Cerebellar cortex (tissue), 1 donor: ENCODE measurements at regions not wholly inside any gene's neighbourhood (a gene's known extent, or its start where the extent isn't known, plus 50 kb on each side); places are given as distances from the start of the nearest gene placed in this dataset.

ENCODE experiments used
- DNase-seq: peaks from one replicate; pipeline ENCODE4 v3.0.0-alpha.2; 2015; ENCODE audit warnings: low spot score

- no peak for DNase-seq
Observed at GRCh38 chr1:177480741-177481305, 310.1 kb downstream of the BRINP2 start.

GRCh38 chr1:177479600-177479999 is 308.8 kb downstream of the BRINP2 start:
- no peak for DNase-seq

GRCh38 chr1:177476676-177477075 is 305.9 kb downstream of the BRINP2 start:
- peak; percentile 12 for DNase-seq

GRCh38 chr1:177472567-177472966 is 301.8 kb downstream of the BRINP2 start:
- DNase-seq, result no peak

GRCh38 chr1:177471244-177471643 is 300.5 kb downstream of the BRINP2 start:
- DNase-seq, result no peak

GRCh38 chr1:177469519-177469918 is 298.8 kb downstream of the BRINP2 start:
- DNase-seq, result no peak

- DNase-seq, result no peak
Observed at GRCh38 chr1:177466286-177466685, 295.5 kb downstream of the BRINP2 start.

GRCh38 chr1:177464686-177465085 is 293.9 kb downstream of the BRINP2 start:
- no peak for DNase-seq

GRCh38 chr1:177451191-177451590 is 280.4 kb downstream of the BRINP2 start:
- DNase-seq, result no peak

- no peak for DNase-seq
Observed at GRCh38 chr1:177448652-177449357, 278.0 kb downstream of the BRINP2 start.

GRCh38 chr1:177448036-177448615 is 277.4 kb downstream of the BRINP2 start:
- no peak for DNase-seq

GRCh38 chr1:177444997-177445746 is 274.4 kb downstream of the BRINP2 start:
- DNase-seq, result no peak

- no peak for DNase-seq
Observed at GRCh38 chr1:177443003-177443402, 272.2 kb downstream of the BRINP2 start.

- no peak for DNase-seq
Observed at GRCh38 chr1:177442584-177442983, 271.8 kb downstream of the BRINP2 start.

GRCh38 chr1:177441281-177441680 is 270.5 kb downstream of the BRINP2 start:
- no peak for DNase-seq

- no peak for DNase-seq
Observed at GRCh38 chr1:177440821-177441220, 270.1 kb downstream of the BRINP2 start.

GRCh38 chr1:177439301-177439700 is 268.5 kb downstream of the BRINP2 start:
- DNase-seq, result no peak

- no peak for DNase-seq
Observed at GRCh38 chr1:177435364-177435763, 264.6 kb downstream of the BRINP2 start.

GRCh38 chr1:177432897-177433296 is 262.1 kb downstream of the BRINP2 start:
- no peak for DNase-seq

GRCh38 chr1:177431123-177431522 is 260.4 kb downstream of the BRINP2 start:
- no peak for DNase-seq

GRCh38 chr1:177429234-177429633 is 258.5 kb downstream of the BRINP2 start:
- DNase-seq, result no peak

- DNase-seq, result no peak
Observed at GRCh38 chr1:177427811-177428210, 257.1 kb downstream of the BRINP2 start.

GRCh38 chr1:177426497-177426896 is 255.7 kb downstream of the BRINP2 start:
- DNase-seq, result no peak
